Liver (tissue), 7 donors: ENCODE measurements at regions not wholly inside any gene's neighbourhood (a gene's known extent, or its start where the extent isn't known, plus 50 kb on each side); places are given as distances from the start of the nearest gene placed in this dataset.

Source experiments
- DNase-seq: peaks from one replicate; pipeline ENCODE4 v3.0.0-alpha.2; 2017; ENCODE audit warnings: low spot score
- H3K27ac ChIP-seq, 2 donors: one replicate each; pipeline ENCODE4 v1.7.0; 2013; ENCODE audit warnings: inconsistent platforms in 2 of 2, low read length in 2 of 2, control low read depth in 1 of 2, low read depth in 1 of 2, mild to moderate bottlenecking in 1 of 2
- H3K27me3 ChIP-seq, 4 donors: one replicate each; pipeline versions ENCODE4 v1.6.1 to v1.7.0; 2013; ENCODE audit warnings: low read length in 3 of 4, inconsistent platforms in 1 of 4, mild to moderate bottlenecking in 1 of 4, moderate library complexity in 1 of 4; ENCODE audit not compliant: control insufficient read depth in 4 of 4, insufficient read depth in 4 of 4
- H3K36me3 ChIP-seq, 4 donors: one replicate each; pipeline versions ENCODE4 v1.6.1 to v1.7.0; 2013; ENCODE audit warnings: low read length in 3 of 4, mild to moderate bottlenecking in 3 of 4, low read depth in 1 of 4, moderate library complexity in 1 of 4; ENCODE audit not compliant: control insufficient read depth in 4 of 4, insufficient read depth in 3 of 4
- H3K4me1 ChIP-seq, 4 donors: one replicate each; pipeline versions ENCODE4 v1.6.1 to v1.7.0; 2013; ENCODE audit warnings: low read length in 3 of 4, mild to moderate bottlenecking in 3 of 4, moderate library complexity in 1 of 4; ENCODE audit not compliant: control insufficient read depth in 4 of 4, insufficient read depth in 4 of 4
- H3K4me3 ChIP-seq, 3 donors: one replicate each; pipeline versions ENCODE4 v1.6.1 to v1.7.0; 2013; ENCODE audit warnings: low read length in 3 of 3, control low read depth in 1 of 3, low read depth in 1 of 3, mild to moderate bottlenecking in 1 of 3
- H3K9ac ChIP-seq, 2 donors: one replicate each; pipeline ENCODE4 v1.7.0; 2013; ENCODE audit warnings: low read length in 2 of 2, mild to moderate bottlenecking in 2 of 2, moderate library complexity in 2 of 2, control low read depth in 1 of 2, low read depth in 1 of 2
- H3K9me3 ChIP-seq, 4 donors: one replicate each; pipeline versions ENCODE4 v1.6.1 to v1.7.0; 2013; ENCODE audit warnings: low read length in 3 of 4; ENCODE audit not compliant: control insufficient read depth in 4 of 4
- EGR1 ChIP-seq, 2 donors: IDR thresholded peaks; 2 replicates each; pipeline ENCODE4 v1.6.1; 2016 to 2018; ENCODE audit warnings: antibody characterized with exemption in 2 of 2, low read depth in 2 of 2
- FOXA1 ChIP-seq: IDR thresholded peaks from 2 replicates; pipeline ENCODE4 v1.6.1; 2016; ENCODE audit warnings: antibody characterized with exemption
- FOXA2 ChIP-seq: IDR thresholded peaks from 2 replicates; pipeline ENCODE4 v1.6.1; 2016; ENCODE audit warnings: antibody characterized with exemption
- HNF4A ChIP-seq, 2 donors: conservative IDR thresholded peaks; 2 replicates each; pipeline ENCODE4 v1.6.1; 2016; ENCODE audit warnings: antibody characterized with exemption in 2 of 2, mild to moderate bottlenecking in 2 of 2
- HNF4G ChIP-seq: IDR thresholded peaks from 2 replicates; pipeline ENCODE4 v1.6.1; 2016; ENCODE audit warnings: antibody characterized with exemption
- JUND ChIP-seq, 2 donors: IDR thresholded peaks; 2 replicates each; pipeline ENCODE4 v1.6.1; 2016; ENCODE audit warnings: antibody characterized with exemption in 2 of 2
- NR2F2 ChIP-seq: IDR thresholded peaks from 2 replicates; pipeline ENCODE4 v1.6.1; 2016; ENCODE audit warnings: antibody characterized with exemption
- RAD21 ChIP-seq, 2 donors: IDR thresholded peaks; 2 replicates each; pipeline ENCODE4 v1.6.1; 2016; ENCODE audit warnings: antibody characterized with exemption in 2 of 2, mild to moderate bottlenecking in 2 of 2
- RXRA ChIP-seq, 2 donors: IDR thresholded peaks; 2 replicates each; pipeline ENCODE4 v1.6.1; 2017 to 2018; ENCODE audit warnings: antibody characterized with exemption in 2 of 2, mild to moderate bottlenecking in 1 of 2
- SP1 ChIP-seq: IDR thresholded peaks from 2 replicates; pipeline ENCODE4 v1.6.1; 2018; ENCODE audit warnings: antibody characterized with exemption, mild to moderate bottlenecking
- TAF1 ChIP-seq: conservative IDR thresholded peaks from 2 replicates; pipeline ENCODE4 v1.6.1; 2016; ENCODE audit warnings: antibody characterized with exemption, mild to moderate bottlenecking
- YY1 ChIP-seq: IDR thresholded peaks from 2 replicates; pipeline ENCODE4 v1.6.1; 2016; ENCODE audit warnings: antibody characterized with exemption, mild to moderate bottlenecking
- WGBS: extraction: QIAGEN DNeasy Blood & Tissue Kit; methylation state at CpG from one replicate; pipeline ENCODE4 v1.1.7; 2013; 5-methylcytosine and 5-hydroxymethylcytosine counted together
- TF ChIP-seq, protein P1 (sequence below): IDR thresholded peaks from 2 replicates; pipeline ENCODE4 v1.6.1; 2016; ENCODE audit warnings: antibody characterized with exemption
- TF ChIP-seq, protein P2 (sequence below): IDR thresholded peaks from 2 replicates; pipeline ENCODE4 v1.6.1; 2016; ENCODE audit warnings: antibody characterized with exemption
- TF ChIP-seq, protein P3 (sequence below): IDR thresholded peaks from 2 replicates; pipeline ENCODE4 v1.6.1; 2016; ENCODE audit warnings: antibody characterized with exemption, mild to moderate bottlenecking
- TF ChIP-seq, protein P4 (sequence below): IDR thresholded peaks from 2 replicates; pipeline ENCODE4 v1.6.1; 2016; ENCODE audit warnings: antibody characterized with exemption
- donor health status: healthy.
- donor health status: healthy.
- donor health status: healthy.
- donor health status: healthy.

DNA sequence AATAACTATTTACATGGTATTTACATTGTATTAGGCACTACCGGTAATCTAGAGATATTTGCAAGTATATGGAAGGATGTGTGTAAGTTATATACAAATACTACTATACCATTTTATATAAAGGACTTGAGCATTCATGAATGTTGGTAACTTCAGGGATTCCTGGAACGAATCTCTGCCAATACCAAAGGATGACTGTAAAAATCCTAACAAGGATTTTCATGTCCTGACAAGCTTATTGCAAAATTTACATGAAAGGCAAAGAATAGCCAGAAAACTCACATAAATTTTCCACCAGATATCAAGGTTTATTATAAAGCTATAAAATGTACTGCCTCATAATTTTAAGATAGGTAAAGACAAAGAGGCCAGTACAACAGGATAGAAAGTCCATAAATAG lies 325.2 kb upstream of the NRIP1 start:
- 91% methylated on average over 2 of the region's 2 CpGs for WGBS
- TF ChIP-seq, protein P1, sequence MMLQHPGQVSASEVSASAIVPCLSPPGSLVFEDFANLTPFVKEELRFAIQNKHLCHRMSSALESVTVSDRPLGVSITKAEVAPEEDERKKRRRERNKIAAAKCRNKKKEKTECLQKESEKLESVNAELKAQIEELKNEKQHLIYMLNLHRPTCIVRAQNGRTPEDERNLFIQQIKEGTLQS = no peak
- TF ChIP-seq SP1 = no peak
- TF ChIP-seq YY1 = no peak
- TF ChIP-seq JUND (IDR thresholded peaks at IDR 0.05) = no peak
- no peak for TF ChIP-seq FOXA1
- TF ChIP-seq TAF1 = no peak
- no peak for TF ChIP-seq RXRA (IDR thresholded peaks at IDR 0.05)
- no peak for TF ChIP-seq NR2F2
- TF ChIP-seq, protein P2, sequence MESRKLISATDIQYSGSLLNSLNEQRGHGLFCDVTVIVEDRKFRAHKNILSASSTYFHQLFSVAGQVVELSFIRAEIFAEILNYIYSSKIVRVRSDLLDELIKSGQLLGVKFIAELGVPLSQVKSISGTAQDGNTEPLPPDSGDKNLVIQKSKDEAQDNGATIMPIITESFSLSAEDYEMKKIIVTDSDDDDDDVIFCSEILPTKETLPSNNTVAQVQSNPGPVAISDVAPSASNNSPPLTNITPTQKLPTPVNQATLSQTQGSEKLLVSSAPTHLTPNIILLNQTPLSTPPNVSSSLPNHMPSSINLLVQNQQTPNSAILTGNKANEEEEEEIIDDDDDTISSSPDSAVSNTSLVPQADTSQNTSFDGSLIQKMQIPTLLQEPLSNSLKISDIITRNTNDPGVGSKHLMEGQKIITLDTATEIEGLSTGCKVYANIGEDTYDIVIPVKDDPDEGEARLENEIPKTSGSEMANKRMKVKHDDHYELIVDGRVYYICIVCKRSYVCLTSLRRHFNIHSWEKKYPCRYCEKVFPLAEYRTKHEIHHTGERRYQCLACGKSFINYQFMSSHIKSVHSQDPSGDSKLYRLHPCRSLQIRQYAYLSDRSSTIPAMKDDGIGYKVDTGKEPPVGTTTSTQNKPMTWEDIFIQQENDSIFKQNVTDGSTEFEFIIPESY = no peak
- TF ChIP-seq HNF4G = no peak
- no peak for TF ChIP-seq RAD21 (IDR thresholded peaks at IDR 0.05)
- TF ChIP-seq HNF4A (conservative IDR thresholded peaks at IDR 0.05) = no peak
- TF ChIP-seq, protein P3, sequence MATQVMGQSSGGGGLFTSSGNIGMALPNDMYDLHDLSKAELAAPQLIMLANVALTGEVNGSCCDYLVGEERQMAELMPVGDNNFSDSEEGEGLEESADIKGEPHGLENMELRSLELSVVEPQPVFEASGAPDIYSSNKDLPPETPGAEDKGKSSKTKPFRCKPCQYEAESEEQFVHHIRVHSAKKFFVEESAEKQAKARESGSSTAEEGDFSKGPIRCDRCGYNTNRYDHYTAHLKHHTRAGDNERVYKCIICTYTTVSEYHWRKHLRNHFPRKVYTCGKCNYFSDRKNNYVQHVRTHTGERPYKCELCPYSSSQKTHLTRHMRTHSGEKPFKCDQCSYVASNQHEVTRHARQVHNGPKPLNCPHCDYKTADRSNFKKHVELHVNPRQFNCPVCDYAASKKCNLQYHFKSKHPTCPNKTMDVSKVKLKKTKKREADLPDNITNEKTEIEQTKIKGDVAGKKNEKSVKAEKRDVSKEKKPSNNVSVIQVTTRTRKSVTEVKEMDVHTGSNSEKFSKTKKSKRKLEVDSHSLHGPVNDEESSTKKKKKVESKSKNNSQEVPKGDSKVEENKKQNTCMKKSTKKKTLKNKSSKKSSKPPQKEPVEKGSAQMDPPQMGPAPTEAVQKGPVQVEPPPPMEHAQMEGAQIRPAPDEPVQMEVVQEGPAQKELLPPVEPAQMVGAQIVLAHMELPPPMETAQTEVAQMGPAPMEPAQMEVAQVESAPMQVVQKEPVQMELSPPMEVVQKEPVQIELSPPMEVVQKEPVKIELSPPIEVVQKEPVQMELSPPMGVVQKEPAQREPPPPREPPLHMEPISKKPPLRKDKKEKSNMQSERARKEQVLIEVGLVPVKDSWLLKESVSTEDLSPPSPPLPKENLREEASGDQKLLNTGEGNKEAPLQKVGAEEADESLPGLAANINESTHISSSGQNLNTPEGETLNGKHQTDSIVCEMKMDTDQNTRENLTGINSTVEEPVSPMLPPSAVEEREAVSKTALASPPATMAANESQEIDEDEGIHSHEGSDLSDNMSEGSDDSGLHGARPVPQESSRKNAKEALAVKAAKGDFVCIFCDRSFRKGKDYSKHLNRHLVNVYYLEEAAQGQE = no peak
- no peak for TF ChIP-seq EGR1 (IDR thresholded peaks at IDR 0.05; ENCODE audit: low read depth in 2 of 2)
- TF ChIP-seq FOXA2 = no peak
- TF ChIP-seq, protein P4, sequence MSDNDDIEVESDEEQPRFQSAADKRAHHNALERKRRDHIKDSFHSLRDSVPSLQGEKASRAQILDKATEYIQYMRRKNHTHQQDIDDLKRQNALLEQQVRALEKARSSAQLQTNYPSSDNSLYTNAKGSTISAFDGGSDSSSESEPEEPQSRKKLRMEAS = no peak
- Histone ChIP-seq H3K36me3 (no peaks in the 10 kb centered on the region), H3K9ac (no peak overlapping the region), H3K9me3 (no peaks in the 10 kb centered on the region), H3K4me3 (no peak overlapping the region), H3K4me1 (no peaks in the 10 kb centered on the region), H3K27ac (no peak overlapping the region), H3K27me3 (no peaks in the 10 kb centered on the region)
- DNase-seq = no peak

DNA sequence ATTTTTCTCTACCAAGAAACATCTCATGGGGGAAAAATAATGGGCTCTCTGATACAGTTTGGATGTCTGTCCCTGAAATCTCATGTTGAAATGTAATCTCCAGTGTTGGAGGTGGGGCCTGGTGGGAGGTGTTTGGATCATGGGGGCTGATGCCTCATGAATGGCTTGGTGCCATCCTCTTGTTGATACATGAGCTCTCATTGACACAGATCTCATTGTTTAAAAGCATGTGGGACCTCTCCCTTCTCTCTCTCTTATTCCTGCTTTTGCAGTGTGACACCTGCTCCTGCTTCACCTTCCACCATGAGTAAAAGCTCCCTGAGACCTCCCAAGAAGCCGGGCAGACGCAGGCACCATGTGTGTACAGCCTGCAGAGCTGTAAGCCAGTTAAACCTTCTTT lies 332.5 kb upstream of the NRIP1 start:
- no peak for DNase-seq
- WGBS = 97% methylated on average over 2 of the region's 2 CpGs

More for the DNA sequence above, 332.5 kb upstream of the NRIP1 start:
- Histone ChIP-seq H3K36me3 (no peaks in the 10 kb centered on the region), H3K4me3 (no peak overlapping the region), H3K4me1 (no peaks in the 10 kb centered on the region), H3K9me3 (no peaks in the 10 kb centered on the region), H3K27ac (no peak overlapping the region), H3K9ac (no peak overlapping the region), H3K27me3 (no peaks in the 10 kb centered on the region)
- TF ChIP-seq, protein P4 = no peak
- TF ChIP-seq RXRA (IDR thresholded peaks at IDR 0.05) (no peak), FOXA2 (no peak), HNF4A (conservative IDR thresholded peaks at IDR 0.05) (no peak), RAD21 (IDR thresholded peaks at IDR 0.05) (no peak), YY1 (no peak)
- TF ChIP-seq, protein P1 = no peak
- TF ChIP-seq, protein P2 = no peak
- TF ChIP-seq, protein P3 = no peak
